Limb (tissue), 2 donors: ENCODE measurements at regions not wholly inside any gene's neighbourhood (a gene's known extent, or its start where the extent isn't known, plus 50 kb on each side); places are given as distances from the start of the nearest gene placed in this dataset.
"Not testable (repeated sequence)": the region's sequence is repeated elsewhere in the genome, so short reads cannot be mapped to it uniquely, and the experiment has no call there.

Source experiments
- DNase-seq, 2 donors: peaks; one replicate each; pipeline ENCODE4 v3.0.0-alpha.2; 2016; ENCODE audit errors: extremely low spot score in 2 of 2

DNA sequence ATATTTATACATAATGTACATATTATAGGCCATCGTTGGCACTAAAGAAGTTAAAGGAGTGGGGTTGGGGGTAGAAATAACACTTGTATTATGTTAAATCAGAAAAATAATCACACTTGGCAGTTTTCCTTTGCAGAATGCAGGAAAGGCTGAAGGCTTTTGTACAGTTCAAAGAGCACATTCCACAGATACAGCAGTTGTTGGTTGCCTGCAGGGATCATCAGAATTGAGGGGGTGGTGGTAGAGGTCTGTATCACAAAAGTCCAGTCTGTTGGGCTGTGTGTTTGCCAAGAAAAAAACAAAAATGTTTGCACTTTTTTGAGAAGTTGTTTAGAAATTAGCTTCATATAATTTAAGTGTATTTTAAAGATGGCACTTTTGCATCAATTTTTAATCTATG, 231.8 kb upstream of the FOXP2 start:
- no peak for DNase-seq

DNA sequence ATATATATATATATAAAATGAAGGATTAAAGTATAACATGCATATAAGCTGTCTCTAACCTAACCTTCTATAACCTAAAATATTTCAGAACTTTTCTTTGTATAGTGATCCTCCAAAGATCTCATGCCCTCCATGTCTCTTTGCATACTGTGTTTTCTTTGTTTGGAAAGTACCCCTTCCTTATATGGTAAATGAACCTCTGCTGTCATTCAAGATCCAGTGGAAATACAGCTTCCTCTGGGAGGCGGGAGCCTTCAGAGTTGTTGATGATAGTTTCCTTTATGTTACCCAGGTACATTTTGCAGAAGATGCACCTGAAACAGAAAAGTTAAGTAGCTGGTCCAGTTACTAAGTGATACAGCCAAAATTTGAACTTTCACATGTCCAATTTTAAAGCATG, 233.3 kb upstream of the FOXP2 start:
- no peak for DNase-seq

DNA sequence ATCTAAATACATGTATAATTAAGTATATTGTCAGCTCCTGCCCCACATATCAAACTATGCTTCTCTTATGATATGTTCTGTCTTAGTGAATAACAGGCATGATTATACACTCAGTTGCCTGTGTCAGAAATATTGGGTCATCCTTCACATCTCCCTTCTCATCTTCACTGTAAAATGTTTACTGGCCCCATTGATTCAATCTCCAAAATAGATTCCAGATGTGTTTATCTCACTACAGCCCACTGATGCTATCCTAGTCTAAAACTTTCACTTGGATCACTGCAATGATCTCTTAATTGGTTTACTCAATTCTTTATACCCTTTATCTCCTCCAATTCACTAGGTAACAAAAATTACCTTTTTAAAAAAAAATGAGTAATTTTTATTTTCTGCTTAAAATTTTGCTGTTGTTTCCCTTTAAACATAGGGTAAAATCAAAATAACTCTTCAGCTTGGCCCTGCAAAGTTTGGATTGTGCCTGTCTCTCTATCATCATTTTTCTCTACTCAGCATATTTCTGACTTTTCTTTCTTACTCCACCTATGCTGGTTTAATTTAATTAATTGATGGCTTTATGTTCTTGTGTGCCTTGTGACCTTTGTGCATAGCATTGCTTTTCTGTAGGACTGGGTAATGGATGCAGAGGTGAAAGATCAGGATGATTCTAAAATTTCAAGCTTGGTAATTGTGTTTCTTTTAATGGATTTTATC, 233.9 kb upstream of the FOXP2 start:
- DNase-seq, result no peak

DNA sequence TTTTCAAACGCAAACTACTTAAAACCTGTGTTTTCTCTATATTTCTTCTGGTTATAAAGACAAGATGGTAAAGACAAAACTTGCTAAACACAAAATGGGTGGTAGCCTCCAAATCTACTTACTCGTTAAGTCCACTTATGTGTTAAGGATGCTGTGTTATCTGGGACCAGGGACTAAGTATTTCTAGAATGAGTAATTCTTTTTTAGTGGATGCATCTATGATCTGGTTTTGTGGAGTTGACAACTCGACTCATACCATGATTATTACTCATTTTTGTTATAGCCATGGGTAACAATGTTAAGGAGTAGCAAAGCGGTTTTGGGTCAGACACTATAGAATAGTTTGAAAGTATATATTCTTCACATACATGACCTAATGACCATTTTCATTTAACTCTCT, 239.5 kb upstream of the FOXP2 start:
- DNase-seq, result no peak

DNA sequence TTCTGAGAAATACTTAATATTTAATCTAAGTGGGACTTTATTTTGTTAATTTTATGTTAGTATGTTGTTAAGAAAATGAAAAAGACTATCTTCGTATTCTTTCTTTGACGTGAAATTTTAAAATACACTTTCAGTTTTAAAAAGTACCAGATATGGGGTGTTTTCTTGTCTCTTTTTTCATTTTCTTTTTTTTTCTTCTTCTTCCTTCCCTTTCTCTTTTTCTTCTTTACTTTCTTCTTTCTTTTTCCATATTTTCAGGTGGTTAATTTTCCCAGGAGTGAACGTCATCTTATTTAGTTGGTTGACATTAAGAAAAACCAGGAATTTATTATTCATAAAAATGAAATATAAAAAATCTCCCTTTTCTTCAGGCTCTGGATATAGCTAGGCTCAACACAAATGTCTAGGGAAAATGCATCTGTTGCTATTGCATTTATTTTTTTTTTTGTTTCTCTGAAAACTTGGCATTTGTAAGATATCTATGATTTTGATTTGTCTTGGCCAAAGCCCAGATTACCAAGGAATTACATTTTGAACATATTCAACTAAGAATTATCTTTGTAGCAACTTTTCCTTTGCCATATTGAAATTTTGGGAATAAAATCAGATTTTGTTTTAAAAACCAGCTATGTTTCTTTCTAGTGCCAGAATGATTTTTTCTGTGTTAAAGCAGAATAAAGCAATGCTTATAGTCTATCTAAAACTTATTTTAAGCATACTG, 241.3 kb upstream of the FOXP2 start:
- no peak for DNase-seq

DNA sequence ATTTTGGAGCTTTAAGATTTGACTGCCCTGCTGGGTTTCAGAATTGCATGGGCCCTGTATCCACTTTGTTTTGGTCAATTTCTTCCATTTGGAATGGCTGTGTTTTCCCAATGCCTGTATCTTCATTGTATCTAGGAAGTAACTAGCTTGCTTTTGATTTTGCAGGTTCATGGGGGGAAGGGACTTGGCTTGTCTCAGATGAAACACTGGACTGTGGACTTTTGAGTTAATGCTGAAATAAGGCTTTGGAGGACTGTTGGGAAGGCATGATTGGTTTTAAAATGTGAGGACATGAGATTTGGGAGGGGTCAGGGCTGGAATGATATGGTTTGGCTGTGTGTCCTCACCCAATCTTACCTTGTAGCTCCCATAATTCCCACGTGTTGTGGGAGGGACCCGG, 245.2 kb upstream of the FOXP2 start:
- not testable (repeated sequence) for DNase-seq

DNA sequence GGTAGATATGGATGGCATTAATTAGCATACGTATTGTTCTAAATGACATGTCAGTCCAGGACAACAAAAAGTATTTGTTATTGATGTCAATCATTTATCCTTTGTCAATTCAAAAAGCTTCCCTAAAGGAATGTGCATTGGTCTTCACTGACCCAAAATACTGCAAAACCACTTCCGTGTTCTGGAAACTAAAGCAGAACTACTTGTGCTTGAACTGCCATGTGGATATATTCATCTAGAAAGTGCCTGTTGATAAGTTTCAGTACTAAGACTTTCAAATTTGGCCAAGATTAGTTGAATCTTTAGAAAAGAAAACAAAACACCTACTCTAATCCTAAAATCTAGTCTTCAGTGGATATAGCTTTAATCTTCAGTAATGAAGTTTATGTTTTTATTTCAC, 242.1 kb upstream of the PPP1R3A start:
- no peak for DNase-seq

DNA sequence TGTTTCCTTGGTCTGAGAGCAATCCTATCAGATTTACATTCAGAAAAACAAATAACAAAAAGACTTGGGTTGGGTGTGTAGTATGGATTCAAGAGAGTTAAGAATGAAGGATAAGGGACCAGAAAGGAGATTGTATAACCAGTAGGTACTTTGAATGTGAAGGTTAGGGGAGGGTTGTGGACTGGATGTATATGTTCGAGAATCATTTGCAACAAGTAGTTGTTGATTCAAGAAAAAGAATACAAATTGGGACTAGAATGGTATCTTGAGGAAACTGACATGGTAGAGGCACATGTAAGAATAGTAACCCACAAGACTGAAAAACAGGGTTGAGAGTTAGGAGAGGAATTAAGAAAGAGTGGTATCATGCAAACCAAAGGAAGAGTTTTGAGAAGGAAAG, 240.0 kb upstream of the PPP1R3A start:
- DNase-seq, result no peak

DNA sequence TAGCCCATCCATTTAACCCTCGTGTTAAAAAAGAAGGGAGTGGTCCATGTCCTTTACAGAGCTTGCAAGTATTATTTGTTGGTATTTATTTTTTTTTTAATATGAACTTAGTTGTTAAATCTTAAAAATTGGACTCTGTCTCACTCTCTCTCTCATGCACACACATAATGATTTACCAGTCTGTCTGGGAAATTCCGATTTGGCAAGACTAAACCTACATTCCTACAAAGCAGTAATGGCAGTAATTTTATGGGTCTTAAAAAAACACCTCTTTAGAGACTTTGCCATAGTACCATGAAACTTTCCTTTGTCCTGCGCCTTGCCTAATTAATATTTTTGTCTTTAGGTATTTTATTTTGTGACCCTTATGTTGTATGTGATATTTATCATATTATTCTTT, 239.5 kb upstream of the PPP1R3A start:
- no peak for DNase-seq

DNA sequence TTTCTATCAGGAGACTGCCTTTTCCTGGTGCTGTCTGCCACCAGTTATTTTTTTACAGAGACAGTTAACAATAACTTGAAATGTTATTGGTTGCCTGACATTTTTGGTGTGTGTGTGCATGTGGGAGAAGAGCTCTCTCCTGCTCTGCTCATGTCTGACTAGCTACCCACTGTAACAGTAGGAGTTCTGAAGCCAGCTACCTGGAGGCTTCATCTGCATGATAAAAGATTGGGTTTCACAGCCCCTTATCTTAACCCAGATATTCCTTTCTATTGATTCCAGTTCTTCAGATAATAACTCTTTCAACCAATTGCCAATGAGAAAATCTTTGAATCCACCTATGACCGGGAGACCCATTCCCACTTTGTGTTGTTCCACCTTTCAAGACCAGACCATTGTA, 237.4 kb upstream of the PPP1R3A start:
- DNase-seq, result no peak

DNA sequence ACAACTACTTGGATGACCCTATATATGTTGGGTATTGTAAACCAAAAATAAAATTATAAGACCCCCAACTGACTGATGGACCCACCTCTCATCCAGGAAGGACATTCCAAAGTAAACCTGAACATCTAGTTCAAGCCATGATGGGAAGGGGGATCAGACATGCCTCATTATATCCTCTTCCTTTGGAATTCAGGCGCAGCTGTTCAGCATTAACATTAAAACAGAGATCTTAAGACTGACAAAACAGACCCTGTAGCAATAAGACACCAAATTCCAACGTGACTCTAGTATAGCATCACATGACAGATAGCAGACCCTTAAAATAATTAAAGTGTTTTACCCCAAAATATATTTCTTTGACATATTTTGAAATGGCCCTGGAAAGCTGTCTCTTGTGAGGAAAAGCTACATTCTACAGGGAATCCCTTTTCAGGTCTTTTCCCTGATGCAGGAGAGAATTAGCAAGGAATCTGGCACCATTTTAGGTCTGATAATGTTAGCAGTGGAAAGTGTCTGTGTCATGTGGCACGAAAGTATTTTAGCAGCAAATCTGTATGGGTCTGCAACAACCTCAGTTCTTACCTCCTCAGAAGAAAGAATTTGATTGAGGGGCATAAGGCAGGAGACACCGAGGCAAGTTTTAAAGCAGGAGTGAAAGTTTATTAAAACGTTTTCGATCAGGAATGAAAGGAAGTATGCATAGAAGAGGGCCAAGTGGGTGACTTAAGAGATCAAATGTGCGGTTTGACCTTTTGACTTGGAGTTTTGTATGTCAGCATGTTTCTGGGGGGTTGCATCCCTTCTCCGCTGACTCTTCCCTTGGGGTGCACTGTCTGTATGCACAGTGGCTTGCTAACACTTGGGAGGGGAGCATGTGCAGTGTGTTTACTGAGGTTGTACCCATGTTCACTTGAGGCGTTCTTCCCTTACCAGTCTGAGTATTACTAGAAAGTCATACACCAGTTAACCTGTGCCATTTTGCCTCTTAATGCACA, 236.6 kb upstream of the PPP1R3A start:
- no peak for DNase-seq

DNA sequence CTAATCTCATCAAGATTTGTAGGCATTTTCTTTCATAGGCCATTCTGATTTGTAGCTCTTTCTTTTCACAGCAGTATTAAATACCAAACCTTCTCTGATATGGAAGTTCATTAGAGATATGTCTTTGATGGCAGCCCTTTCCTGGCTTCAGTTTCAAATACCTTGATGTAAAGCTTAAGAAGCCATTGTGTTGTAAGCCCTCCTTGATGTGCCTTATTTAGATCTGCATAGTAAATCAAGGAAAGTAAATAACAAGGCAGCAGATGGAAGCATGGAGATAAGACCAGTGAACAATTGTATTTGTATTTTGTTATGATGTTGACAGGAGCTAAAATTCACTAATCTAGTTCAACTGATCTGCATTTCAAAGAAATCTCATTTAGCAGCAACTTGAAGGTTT, 234.9 kb upstream of the PPP1R3A start:
- DNase-seq, result no peak

DNA sequence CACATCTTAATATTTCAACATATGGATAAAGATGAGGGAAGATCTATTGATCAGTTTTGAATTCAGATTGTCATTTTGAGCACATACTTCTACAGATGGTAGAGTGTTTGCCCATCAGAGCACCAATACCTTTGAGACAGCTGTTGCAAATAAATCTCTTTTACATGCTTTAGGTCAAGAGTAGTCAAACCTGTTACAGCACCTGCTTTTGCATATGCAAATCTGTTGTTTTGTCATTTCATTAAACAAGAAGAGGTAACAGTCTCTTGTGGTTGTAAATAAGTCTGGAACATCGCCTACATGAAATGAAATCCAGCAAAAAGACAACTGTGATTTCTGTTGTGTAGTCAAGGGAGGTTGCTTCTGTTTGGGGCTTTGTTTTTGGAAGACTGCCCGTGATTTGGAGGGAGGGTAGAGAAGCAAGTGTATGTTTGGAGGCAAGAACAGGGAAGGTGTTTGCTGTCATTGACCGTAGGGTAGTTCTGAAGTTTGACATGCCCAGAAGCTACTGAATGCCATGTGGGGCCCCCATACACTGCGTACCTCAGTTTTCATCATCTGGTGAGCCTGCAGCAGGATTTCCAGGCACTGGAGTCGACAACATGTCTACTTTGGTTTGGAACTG, 233.6 kb upstream of the PPP1R3A start:
- DNase-seq, result no peak

DNA sequence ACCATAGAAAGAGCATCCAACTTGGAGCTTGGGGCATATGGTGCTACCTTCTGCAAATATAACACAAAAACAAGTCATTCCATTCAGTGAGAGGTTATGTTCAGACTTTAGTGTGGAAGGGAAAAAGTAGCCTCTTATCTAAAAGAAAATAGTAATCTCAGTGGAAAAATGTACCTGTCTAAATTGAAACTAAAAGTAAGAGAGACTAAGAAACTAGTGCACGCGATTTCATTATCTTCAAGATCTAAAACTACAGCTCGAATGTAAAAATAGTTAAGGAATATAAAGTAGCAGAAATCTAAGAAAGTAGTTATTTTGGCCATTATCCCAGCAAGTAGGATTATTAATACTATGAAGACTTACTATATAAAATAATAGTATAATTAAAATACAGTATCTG, 233.0 kb upstream of the PPP1R3A start:
- no peak for DNase-seq

DNA sequence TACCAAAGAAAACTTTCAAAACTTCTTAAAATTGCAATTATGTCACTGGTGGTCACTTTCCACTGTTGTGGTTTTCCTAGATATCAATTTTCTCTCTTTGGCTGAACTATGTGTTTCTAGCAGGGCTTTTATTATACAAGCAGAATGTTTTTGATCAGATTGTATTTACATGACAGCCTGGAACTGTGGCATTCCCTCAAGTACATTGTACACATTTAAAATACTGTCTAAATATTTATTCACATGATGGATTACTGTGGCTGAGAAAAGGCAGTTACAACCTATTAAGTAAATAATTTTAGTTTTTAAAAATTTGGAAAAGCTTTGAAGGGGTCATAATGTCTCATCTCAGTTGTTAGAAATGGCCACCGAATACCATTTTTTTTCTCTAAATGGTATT, 231.9 kb upstream of the PPP1R3A start:
- no peak for DNase-seq

DNA sequence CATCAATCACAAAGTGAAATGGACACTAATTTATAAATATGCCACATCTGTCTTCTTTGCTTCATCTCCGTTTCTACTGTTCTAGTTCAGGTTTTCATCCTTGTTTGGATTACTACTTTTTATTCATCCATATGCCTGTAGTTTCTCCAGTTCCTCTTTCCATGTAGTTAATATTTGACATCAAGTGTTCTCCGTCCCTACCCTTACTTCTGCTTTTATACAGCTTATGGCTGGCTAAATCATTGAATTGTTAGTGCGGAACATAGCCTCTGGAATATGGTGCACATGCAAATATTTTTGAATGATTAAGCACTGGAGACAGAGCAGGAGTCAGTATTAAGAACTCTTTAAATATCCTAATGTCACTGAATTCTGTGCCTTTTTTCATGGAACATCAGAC, 230.0 kb upstream of the PPP1R3A start:
- no peak for DNase-seq

DNA sequence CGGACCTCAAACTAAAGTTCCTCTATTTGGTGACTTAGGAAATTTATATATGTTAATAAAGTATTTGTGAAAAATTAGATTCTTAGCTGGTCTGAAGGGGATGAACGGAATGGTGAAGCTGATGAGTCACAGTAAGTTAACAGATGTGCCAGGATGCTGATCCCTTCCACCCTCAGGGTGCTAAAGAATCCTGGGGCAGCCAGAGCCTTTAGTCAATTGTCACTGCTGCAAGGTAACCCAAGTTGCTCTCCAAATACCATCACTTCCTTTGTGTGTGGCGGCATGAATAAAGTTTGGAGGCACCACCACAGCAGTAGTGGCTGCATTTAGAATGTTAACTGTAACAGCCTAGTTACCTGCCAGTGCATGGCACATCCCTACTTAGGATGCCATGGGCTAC, 222.6 kb upstream of the PPP1R3A start:
- no peak for DNase-seq

DNA sequence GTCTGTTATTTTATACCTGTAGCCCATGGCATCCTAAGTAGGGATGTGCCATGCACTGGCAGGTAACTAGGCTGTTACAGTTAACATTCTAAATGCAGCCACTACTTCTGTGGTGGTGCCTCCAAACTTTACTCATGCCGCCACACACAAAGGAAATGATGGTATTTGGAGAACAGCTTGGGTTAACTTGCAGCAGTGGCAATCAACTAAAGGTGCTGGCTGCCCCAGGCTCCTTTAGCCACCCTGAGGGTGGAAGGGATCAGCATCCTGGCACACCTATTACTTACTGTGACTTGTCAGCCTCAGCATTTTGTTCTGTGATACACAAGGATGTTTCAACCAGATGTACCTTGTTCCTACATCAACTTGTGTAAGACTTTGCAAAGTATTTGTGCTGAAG, 221.8 kb upstream of the PPP1R3A start:
- DNase-seq, result no peak

DNA sequence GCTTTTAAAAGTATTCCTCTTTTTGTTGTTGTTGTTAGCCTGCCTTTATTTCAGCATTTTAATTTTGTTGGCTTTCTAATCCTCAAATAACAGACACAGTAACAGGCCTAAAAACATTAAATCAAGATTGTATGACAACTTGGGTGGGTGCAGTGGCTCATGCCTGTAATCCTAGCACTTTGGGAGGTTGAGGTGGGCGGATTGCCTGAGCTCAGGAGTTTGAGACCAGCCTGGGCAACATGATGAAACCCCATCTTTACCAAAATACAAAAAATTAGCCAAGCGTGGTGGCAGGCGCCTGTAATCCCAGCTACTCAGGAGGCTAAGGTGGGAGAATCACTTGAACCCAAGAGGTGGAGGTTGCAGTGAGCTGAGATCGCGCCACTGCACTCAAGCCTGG, 220.9 kb upstream of the PPP1R3A start:
- not testable (repeated sequence) for DNase-seq

DNA sequence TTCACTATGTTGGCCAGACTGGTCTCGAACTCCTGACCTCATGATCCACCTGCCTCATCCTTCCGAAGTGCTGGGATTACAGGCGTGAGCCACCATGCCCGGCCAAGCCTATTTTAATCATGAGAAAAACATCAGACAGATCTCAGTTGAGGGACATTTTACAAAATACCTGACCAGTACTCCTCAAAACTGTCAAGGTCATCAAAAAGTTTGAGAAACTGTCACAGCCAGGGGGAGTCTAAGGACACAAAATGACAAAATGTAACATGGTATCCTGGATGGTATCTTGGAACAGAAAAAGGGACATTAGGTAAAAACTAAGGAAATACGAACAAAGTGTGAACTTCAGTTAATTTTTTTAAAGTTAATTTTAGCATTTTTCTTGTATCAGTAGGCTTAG, 219.8 kb upstream of the PPP1R3A start:
- no peak for DNase-seq

DNA sequence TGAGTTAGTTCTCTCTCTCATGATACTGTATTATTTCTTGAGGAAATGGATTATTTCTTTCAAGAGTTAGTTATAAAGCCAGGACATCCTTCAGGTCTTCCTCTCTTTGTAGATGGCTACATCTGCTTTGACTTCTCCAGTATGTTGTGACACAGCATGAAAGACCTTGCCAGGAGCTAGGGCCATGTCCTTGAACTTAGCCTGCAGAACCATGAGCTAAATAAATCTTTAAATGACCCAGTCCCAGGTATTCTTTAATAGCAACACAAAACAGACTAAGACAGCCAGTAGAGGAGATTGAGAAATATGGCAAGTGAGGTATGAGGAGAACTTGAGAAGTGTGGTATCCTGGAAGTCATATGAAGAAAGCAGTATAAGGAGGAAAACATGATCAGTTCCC, 214.9 kb upstream of the PPP1R3A start:
- no peak for DNase-seq

DNA sequence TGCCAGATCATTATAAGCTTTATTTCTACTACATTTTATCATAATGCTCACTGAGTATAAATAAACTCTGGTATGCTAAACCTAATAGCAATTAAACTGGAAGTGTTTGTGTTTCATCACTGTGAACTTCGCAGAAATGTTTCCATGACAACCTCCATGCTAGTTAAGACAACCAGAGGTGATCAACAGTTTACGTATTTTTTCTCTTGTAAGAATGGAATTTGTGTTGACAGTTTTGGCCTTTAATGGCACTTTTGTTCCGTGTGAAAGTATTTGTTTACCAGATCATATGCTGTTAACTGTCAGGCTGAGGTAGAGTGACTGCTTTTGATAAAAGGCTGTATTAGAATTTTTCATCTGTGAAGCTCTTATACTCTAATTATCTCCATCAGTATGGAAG, 212.1 kb upstream of the PPP1R3A start:
- DNase-seq, result no peak
